Upper lobe of right lung (tissue), 1 donor: ENCODE measurements at regions not wholly inside any gene's neighbourhood (a gene's known extent, or its start where the extent isn't known, plus 50 kb on each side); places are given as distances from the start of the nearest gene placed in this dataset.

ENCODE experiments used
- ATAC-seq: fragments of 200-7000 bp; cut with Tn5 transposase; one replicate; pipeline ENCODE4 v1.9.1; 2020; ENCODE audit warnings: mild to moderate bottlenecking, moderate library complexity
- DNase-seq: peaks from one replicate; pipeline ENCODE4 v3.0.0-alpha.2; 2020
- H3K27ac ChIP-seq: fragments of 200-600 bp; one replicate; pipeline ENCODE4 v1.8.0; 2022
- H3K27me3 ChIP-seq: fragments of 200-600 bp; one replicate; pipeline ENCODE4 v1.8.0; 2022; ENCODE audit warnings: mild to moderate bottlenecking
- H3K36me3 ChIP-seq: fragments of 200-600 bp; one replicate; pipeline ENCODE4 v1.8.0; 2022
- H3K4me1 ChIP-seq: fragments of 200-600 bp; one replicate; pipeline ENCODE4 v1.8.0; 2022
- H3K4me3 ChIP-seq: fragments of 200-600 bp; one replicate; pipeline ENCODE4 v1.8.0; 2022; ENCODE audit warnings: mild to moderate bottlenecking
- H3K9me3 ChIP-seq: fragments of 200-600 bp; one replicate; pipeline ENCODE4 v1.8.0; 2022
- intact Hi-C: fragments of 100-400 bp; cut with DNase I; formaldehyde crosslinking; loops from one replicate; pipeline ENCODE4 v1.11.0; 2022
- TF ChIP-seq, protein P1 (sequence below): fragments of 200-600 bp; IDR thresholded peaks from one replicate; pipeline ENCODE4 v1.8.0; 2022; ENCODE audit warnings: antibody characterized with exemption
- donor health status: DM: no; HTN: yes; CAD: no; lungs with severe emphysema.

DNA sequence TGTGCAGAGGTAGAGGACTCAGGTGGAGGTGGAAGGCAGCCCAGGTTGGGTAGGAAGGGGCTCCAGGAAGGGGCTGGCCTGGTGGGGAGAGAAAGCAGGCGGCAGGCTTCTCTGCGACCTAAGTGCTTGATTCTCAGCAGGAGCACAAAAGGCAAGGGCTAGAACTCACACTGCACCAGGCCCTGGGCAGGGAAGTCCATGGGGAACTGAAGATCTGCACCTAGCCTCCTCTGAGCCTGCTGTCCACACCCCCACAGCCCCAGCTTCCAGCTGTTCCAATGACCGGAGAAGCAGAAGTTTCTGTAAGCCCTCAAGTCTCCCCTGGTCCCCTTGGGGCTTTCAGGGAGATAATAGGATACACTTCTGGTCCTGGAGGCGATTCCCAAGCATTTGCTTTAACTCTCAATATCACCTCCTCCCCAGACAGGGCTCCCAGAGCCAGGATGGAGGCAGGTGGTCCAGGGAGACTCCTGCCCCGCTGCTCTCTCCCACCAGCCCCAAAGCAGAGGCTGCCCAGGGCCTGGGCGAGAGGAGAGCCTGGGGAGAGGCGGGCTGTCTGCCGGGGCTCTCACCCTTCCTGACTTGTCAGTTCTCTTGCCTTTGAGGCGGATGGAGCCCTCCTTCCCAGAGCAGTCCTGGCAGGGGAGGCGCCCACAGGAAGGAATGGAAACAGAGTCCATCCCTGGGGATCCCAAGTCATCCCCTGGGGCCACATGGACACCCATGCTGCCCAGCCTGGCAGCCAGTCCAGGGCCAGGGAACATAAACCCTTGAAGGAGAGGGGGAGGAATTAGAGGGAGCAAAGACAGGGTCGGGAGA, 126.0 kb downstream of the RBFOX3 start:
- Histone ChIP-seq H3K4me1 (no peaks in the 10 kb centered on the region), H3K4me3 (no peak overlapping the region), H3K36me3 (no peaks in the 10 kb centered on the region), H3K27me3 (peaks cover 47% of the 10 kb centered on the region), H3K9me3 (no peaks in the 10 kb centered on the region), H3K27ac (no peak overlapping the region)
- no peak for ATAC-seq
- no peak for DNase-seq
- intact Hi-C loops: no loop called here
- TF ChIP-seq, protein P1, sequence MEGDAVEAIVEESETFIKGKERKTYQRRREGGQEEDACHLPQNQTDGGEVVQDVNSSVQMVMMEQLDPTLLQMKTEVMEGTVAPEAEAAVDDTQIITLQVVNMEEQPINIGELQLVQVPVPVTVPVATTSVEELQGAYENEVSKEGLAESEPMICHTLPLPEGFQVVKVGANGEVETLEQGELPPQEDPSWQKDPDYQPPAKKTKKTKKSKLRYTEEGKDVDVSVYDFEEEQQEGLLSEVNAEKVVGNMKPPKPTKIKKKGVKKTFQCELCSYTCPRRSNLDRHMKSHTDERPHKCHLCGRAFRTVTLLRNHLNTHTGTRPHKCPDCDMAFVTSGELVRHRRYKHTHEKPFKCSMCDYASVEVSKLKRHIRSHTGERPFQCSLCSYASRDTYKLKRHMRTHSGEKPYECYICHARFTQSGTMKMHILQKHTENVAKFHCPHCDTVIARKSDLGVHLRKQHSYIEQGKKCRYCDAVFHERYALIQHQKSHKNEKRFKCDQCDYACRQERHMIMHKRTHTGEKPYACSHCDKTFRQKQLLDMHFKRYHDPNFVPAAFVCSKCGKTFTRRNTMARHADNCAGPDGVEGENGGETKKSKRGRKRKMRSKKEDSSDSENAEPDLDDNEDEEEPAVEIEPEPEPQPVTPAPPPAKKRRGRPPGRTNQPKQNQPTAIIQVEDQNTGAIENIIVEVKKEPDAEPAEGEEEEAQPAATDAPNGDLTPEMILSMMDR: no peak

DNA sequence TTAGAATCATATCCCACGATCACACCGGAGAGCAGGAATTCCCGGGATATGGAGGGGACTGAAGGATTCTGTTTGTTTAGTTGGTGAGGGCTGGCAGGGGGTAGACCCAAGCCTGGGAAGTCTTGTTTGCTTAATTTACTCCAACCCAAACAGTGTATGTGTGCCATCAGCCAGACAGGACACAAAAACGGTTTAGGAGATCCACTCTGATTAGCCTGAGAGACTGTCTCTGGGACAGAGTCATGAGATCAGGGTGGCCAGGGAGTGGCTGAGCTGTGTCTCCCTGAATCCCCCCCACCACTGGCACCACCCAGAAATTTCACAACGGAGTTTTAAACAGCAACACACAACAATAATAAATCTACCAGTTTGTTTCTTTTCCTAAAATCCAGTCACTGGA, 127.0 kb downstream of the RBFOX3 start:
- no peak for ATAC-seq
- H3K4me3 ChIP-seq: no peak overlapping the region
- TF ChIP-seq, protein P1: no peak
- H3K4me1 ChIP-seq: no peaks in the 10 kb centered on the region
- H3K9me3 ChIP-seq: no peaks in the 10 kb centered on the region
- intact Hi-C loops: no loop called here
- H3K27ac ChIP-seq: no peak overlapping the region
- no peaks in the 10 kb centered on the region for H3K36me3 ChIP-seq
- H3K27me3 ChIP-seq: peaks cover 47% of the 10 kb centered on the region
- no peak for DNase-seq

DNA sequence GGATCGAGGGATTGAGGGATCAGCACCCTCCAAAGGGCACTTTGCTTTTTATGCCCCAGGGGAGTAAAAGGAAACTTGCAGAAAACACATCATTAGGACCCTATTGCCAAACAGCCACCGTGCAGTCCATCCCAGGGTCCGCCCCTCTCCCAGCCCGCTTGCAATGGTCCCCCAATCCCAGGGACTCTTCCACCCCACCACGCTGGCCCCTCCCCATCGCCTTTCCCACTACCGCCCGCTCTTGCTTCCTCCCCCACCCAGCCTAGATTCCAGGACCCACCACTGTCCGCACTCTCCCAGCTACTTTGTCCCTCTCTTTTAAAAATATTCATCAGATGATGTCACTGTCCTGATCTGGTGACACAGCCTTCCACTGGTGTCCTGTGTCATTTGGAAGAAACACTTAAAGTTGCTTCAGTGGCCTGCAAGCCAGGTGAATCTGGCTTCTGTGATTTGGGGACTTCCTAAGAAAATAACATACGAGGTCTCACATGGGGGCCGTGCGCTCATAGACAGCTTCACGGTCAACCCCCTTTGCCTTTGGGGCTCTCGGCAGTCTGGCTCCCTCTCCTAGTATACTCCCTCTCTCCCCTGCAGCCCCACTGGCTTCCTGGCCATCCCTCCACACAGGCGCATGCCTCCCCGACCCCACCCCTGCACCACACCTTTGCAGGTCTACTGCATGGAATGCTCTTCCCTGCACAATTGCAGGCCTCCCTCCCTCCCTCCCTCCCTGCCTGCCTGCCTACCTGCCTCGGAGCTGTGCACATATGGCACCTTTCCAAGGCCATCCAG, 127.9 kb downstream of the RBFOX3 start:
- Histone ChIP-seq H3K27me3 (peaks cover 47% of the 10 kb centered on the region), H3K27ac (no peak overlapping the region), H3K4me1 (no peaks in the 10 kb centered on the region), H3K9me3 (no peaks in the 10 kb centered on the region), H3K4me3 (no peak overlapping the region), H3K36me3 (no peaks in the 10 kb centered on the region)
- TF ChIP-seq, protein P1: no peak
- intact Hi-C loops: no loop called here
- DNase-seq: no peak
- no peak for ATAC-seq

DNA sequence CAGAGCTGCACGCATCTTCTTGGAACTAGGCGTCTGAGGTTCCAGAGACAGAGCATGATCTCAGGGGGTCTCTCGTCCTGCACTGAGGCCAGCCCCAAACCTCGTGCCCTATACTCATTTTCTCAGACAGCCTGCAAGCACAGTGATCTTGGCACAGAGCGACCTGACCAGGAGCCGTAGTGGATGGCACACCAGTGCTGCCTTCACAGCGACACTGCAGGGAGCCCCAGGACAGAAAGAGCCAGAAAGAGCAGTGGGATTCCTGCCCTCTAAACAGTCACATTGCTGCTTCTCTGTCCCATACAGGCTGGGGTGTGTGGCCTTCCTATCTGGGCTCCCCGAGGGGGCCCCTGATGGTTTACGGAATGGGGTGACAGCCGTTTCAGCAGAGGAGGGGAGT, 131.0 kb downstream of the RBFOX3 start:
- Histone ChIP-seq H3K4me1 (no peaks in the 10 kb centered on the region), H3K9me3 (no peaks in the 10 kb centered on the region), H3K27ac (no peak overlapping the region), H3K4me3 (no peak overlapping the region), H3K36me3 (no peaks in the 10 kb centered on the region), H3K27me3 (peaks cover 37% of the 10 kb centered on the region)
- DNase-seq (no peak), ATAC-seq (no peak)
- intact Hi-C loops: no loop called here
- TF ChIP-seq, protein P1: no peak

DNA sequence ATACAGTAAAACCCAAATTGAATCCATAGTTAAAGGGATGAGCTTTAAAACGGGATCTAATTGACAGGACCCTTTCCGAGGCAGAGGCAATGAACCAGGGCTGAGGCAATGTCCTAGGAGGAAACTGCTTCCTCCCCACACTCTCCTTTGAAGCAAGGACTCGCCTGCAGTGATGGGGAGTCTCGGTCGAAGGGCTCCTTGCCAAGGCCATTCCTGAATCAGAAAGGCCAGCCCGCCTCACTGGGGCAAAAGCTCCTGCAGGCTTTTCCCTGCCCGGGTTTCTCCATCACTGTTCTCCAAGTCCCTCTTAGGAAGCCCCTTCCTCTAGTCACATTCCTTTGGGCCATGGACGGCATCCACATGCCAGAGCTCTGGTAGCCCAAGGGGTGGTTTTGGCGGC, 132.0 kb downstream of the RBFOX3 start:
- H3K4me1 ChIP-seq: no peaks in the 10 kb centered on the region
- DNase-seq (no peak), ATAC-seq (no peak)
- no peaks in the 10 kb centered on the region for H3K36me3 ChIP-seq
- intact Hi-C loops: no loop called here
- no peak overlapping the region for H3K4me3 ChIP-seq
- H3K27me3 ChIP-seq: peaks cover 35% of the 10 kb centered on the region
- no peak overlapping the region for H3K27ac ChIP-seq
- TF ChIP-seq, protein P1: no peak
- no peaks in the 10 kb centered on the region for H3K9me3 ChIP-seq
